ENCODE measurements at regions not wholly inside any gene's neighbourhood (a gene's known extent, or its start where the extent isn't known, plus 50 kb on each side); places are given as distances from the start of the nearest gene placed in this dataset.

DNA sequence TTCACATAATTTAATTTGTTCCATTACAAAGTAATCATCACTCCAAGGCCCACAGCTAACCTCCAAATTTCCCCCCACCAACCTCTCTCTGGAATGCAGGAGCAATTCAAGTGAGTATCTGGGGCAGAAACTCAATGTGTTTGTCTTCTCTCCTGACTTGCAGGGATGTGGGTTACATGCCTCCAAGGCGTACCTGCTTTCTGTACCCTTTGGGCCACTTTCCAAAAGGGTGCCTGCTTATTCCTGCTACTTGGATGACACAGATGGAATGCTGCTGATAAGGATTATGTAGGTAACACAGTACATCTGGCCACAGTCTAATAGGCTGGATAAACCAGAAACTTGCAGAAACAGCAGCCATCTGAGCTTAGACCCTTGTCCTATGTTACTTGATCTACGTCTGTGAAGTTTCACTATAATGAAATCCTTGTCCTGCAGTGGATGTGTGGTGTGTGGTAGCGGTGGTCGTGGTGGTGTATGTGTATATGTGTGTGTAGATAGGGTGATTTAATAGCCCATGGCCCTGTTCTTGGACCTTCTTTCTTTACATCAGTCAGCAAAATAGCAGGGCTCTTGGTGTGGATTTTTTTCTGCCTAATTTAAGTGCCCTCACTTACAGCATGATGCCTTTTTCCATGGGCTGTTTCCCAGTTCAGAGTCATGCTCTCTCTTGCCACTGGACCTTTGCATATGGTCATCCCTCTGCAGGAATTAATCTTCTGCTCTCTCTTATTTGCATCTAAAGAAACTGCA is 175.9 kb downstream of the ZDHHC21 start:
- no peak for DNase-seq

DNA sequence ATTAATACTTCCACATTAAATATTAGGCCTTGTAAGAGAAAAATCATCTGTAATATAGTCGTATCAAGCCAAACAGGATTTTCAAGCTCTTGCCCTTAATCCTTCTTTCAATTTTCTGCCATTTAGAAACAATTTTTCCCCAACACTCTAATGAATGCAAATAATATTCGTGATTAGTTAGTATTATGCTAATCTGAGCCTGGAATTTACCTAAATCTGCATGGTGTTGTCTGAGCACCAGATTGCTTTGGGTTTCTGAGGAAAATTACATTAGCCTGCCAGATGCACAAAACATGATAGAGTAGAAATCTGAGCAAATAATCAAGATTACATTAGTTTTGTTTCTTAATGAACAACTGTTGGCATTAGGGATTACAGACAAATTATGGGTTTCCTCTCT is 176.6 kb downstream of the ZDHHC21 start:
- no peak for DNase-seq

DNA sequence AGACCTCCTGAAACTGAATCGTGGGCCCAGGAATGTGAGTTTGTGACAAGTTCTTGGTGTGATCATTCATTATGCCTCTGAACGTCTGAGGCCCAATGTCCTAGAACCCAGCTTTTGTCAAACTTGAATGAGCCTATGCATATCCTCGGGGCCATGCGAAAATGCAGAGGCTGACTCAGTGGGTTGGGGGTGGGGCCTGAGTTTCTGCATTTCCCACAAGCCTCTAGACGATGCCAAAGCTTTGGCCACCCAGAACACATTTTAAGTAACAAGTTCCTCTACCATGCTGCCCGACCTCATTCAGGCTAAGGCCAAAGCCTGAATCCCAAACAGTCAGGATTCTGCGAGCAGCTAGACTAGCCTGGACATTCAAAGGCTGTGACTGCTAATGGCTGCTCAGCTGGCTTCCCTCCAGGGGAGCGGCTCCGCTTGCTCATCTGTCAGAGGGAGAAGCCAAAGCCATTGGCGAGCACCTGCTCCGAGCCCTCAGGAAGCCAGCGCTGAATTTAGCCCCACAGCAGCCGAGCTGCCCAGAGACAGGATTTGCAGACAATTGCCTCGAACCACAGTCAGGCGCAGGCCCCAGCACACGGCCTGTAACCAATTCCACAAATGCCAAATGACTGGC is 177.5 kb downstream of the ZDHHC21 start:
- peak; percentile 63 for DNase-seq

DNA sequence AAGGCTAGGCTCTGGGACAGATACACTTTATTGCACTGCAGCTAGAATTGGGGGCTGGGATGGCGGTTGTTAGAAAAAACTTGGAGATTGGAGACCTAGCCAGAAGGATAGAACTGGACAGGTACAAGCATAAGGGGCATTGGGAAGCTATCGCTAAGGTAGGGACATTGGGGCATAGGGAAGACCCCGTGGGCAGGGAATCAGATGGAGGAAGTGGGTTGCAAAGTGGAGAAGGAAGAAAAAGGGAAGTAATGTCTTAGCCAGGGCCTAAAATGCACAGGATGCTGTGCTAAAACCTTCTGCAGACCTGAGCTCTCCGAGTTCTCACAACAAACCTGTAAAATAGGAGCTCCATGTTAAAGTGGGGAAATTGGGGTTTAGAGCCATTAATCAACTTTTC is 178.2 kb downstream of the ZDHHC21 start:
- DNase-seq = no peak

DNA sequence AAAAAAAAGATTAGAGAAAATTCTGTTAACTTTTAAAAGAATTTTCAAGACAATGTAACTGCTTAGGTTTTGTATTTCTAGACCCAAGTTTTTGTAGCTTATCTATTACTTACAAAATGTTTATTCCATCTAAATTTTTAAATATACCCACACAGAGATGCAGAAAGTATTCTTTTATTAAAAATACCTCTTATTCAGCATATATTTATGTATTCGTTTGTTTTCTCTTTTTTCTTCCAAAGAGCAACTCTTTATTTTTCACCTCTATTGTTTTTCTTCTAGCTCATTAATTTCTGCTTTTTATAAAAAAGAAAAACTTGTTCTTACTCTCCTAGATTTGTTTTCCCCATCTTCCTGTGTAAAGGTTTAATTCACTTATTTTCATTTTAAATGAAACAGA is 180.3 kb downstream of the ZDHHC21 start:
- DNase-seq = no peak

DNA sequence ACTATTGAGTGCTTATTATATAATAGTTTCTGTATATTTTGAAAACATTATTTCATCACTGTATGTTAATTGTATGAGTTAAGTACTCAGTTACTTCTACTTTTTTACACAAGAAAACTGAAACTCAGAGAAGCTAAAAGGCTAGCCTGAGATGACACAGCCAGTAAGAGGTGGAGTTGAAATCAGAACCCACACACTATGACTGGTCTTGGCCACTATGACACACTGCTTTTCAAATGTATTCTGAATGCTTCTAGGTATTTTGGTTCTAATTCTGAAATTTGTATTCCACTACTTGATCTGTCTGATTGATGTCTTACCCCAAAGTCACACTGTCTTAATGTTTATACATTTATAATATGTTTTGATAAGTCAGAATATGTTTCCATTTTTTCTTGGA is 181.8 kb downstream of the ZDHHC21 start:
- no peak for DNase-seq

DNA sequence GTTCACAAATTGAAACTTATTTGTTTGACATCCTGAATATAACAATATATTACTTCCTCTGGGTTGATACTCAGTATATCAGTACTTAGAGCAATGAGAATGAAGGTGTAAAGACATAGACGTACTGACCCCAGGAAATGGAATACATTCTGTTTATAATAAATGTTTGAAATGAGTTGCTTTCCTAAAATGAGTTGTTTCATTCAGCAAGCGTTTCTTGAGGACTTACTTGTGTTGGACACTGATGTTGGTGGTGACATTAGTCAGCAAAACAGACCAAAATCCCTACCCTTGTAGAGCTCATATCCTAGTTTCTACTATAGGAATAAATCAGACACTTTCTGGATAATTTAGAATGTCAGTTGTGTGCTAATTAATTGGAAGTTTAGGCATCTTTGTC is 184.3 kb downstream of the ZDHHC21 start:
- DNase-seq = no peak

DNA sequence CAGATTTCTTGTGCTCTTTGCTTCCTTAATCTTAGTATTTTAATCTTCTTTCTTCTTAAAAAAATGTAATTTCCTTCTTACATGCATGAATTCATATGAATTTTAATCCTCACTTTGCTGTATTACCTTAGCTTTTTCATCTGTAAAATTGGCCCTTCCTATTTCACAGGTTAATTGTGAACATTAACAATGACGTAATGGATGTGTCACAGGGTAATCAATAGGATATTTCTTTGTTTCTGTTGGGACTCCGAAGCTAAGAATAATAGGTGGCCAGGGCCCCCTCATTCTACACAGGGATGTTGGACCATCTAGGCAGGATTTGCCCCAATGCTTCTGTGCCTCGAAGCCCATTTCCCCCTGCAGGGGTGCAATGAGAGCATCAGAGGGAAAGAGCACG is 187.4 kb upstream of the NFIB start:
- DNase-seq = no peak

DNA sequence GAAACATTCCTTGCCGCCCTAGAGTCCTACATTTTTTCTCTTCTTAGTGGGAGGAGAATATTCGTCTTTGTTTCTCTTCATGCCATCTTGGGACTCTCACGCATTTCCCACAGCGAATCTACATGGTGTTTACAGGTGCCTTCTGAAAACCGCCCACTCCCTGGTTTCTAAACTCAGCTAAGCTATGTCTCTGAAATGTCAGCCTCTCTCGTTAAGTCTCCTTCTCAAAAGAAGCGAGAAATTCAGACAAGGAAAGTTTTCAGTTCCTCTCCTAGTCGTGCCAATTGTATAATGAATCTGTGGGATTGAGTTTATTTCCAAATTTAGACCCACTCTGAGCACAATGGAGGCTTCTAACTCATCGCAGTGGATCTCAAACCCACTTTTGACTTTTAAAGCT is 186.8 kb upstream of the NFIB start:
- no peak for DNase-seq

DNA sequence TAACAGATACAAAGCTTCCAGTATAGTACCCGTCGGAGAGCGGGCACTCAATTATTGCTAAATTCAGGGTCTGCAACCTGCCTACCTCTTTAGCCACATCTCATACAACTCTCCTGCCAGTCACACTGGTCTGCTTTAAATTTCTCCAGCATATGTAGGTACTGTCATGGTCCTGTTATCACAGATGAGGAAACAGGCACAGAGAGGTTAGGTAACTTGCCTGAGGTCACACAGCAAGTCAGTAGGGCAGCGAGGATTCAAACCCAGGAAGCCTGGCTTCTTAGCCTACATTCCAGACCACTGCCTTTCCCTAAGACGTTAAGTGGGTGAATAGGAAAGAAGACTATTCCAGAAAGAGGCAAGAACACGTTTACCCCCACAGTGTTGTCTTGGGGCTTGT is 186.0 kb upstream of the NFIB start:
- DNase-seq = no peak

DNA sequence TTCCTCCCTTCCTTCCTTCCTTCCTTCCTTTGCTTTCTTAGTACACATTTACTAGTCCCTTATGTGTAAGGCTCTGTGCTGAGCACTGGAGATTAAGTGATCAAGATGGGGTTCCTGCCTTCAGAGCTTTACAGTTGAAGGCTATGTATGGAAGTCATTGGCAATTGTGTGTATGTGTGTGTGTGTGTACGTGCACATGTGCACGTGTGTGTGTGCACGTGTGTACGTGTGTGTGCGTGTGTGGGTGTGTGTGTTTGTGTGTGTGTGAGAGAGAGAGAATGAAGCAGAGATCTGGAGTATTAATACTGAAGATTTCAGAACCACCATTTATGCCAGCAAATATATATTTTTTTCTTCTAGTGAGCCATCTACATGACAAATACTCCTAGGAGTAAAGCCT is 184.9 kb upstream of the NFIB start:
- DNase-seq = no peak

DNA sequence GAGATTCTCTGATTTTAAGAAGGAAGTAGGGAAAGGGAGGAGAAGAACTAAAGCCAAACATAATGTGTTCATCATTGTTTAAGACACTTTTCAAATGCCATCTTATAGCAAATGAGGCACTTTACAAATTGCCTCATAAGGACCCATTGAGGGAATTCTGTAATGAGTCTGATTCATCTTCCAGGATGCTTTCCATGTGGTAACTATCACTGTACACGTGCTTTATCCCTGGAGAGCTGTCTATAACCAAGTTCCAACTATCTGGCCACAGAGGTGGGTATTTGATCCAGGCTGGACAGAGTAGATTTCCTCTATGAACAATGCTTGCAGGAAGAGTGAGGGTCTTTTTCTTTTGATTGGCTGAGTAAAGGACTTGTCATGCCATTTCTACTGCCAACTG is 183.5 kb upstream of the NFIB start:
- no peak for DNase-seq

DNA sequence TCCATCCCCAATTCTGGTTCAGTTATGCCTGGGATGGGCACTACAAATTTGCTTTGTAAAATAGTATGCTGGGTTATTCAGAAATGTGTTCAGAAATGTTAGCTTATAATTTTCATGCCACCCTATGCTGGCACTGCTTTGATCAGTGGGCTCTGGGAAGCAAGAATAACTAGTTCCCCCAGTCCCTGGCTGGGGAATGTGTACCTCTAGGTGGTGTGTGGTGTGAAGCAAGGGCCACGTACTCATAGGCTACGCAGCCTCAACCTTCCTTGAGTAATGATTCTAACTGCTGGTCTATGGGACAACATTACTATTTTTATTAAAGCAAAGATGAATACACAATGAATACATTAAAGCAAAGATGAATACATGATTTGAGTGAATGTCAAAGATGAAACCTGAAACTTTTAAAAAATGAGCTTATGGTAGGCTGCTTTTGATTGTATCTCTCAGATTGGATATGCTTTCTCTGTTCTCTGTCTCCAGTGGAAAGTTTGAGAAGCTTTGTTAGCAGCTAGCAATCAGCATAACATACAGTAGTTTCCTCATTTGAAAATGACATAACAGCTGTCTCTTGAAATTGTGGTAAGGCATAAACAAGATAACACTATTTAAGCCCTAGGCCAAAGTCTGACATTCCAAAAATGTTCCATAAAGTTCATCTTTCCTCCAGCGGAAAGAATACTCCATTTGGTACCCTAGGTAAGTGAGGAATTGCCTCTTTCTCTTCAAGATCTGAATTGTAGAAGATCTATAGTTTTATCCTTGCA is 174.7 kb upstream of the NFIB start:
- no peak for DNase-seq

DNA sequence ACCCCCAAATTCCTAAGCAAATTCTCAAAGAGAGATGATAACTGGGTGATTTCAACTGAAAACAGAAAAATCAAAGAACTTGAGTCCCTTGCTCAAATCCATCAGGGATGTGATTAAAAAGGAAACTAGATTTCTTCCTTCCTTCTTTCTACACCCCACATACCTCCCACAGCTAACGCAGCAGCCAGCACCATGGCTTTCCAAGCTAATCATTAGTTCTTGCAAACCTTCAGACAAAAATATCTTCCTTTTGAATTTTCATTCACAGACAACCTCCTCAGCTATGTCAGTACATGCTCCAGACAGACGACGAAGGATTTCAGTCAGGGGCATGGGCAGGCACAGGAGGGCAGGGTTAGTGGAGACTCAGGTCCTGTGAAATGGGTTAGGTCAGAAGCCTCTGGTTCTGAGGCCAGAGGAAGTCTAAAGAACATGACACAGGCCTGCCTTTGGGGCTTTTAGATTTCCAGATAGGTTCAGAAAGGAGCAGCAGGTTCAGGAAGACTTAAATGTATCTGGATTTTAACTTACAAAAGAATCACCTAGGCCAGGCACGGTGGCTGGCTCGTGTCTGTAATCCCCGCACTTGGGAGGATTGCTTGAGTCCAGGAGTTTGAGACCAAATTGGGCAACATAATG is 173.7 kb upstream of the NFIB start:
- no peak for DNase-seq

DNA sequence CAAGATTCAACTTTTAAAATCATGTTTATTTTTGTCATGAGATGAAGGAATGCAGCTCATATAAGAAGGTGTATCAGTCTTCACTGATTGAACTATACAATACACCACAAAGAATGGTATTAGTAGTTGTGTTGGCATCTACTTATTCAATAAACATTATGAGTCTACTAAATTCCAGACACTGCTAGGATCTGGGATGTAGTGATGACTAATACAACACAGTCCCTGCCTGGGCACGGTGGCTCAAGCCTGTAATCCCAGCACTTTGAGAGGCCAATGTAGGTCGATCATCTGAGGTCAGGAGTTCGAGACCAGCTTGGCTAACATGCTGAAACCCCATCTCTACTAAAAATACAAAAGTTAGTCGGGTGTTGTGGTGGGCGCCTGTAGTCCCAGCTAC is 171.4 kb upstream of the NFIB start:
- no peak for DNase-seq

DNA sequence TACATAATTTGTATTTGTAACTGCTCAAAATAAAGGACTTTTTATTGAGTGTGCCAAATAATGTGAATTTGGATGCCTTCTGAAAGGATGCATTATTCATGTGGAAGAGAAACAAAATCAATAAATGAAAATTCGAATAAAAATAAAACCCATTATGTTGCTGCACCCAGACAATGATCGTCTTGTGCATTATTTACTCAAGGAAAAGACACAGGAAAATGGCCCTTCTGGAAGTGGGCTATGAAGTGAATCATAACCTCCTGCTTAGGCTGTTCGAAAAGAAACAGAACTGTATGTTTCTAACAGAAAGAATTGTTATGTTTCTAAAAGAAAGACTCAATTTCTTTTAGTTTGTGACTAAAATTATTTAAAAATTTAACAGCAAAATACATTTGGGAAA is 168.9 kb upstream of the NFIB start:
- DNase-seq = no peak

DNA sequence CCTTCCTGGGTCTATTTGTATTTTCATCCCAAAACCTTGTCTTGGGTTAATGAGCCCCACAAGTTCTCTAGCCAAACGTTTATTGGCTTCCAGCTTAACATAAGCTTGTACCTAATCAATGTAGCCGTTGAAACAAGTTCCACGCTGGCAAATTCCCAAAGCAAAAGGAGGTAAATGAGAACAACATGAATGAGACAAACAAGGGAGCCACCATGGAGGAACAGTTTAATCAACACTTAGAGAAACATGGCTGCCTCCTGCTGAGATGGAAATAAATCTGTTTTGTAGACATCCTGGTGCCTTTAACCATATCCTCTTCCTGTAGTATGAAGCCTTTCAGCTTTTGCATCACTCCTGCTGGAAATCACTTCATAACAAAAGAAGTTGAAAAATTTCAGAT is 166.6 kb upstream of the NFIB start:
- no peak for DNase-seq

DNA sequence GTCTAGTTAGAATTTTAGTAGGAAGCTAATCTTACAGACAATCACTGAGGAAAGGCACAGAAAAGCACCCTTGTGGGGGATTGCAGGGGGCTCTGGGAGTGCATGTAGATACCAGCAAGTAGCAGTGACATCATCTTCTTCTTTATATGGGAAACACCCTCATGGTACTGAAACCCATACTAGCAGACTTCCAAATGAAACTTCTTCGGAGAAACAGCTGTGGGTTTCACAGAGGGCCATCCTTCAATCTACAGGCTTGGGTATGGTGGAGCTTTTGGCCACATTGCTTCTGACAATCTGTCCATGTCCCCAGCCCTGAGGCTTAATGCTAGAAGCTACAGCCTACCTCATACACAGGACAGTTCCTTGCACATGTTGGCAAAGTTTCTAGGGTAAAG is 165.2 kb upstream of the NFIB start:
- no peak for DNase-seq

DNA sequence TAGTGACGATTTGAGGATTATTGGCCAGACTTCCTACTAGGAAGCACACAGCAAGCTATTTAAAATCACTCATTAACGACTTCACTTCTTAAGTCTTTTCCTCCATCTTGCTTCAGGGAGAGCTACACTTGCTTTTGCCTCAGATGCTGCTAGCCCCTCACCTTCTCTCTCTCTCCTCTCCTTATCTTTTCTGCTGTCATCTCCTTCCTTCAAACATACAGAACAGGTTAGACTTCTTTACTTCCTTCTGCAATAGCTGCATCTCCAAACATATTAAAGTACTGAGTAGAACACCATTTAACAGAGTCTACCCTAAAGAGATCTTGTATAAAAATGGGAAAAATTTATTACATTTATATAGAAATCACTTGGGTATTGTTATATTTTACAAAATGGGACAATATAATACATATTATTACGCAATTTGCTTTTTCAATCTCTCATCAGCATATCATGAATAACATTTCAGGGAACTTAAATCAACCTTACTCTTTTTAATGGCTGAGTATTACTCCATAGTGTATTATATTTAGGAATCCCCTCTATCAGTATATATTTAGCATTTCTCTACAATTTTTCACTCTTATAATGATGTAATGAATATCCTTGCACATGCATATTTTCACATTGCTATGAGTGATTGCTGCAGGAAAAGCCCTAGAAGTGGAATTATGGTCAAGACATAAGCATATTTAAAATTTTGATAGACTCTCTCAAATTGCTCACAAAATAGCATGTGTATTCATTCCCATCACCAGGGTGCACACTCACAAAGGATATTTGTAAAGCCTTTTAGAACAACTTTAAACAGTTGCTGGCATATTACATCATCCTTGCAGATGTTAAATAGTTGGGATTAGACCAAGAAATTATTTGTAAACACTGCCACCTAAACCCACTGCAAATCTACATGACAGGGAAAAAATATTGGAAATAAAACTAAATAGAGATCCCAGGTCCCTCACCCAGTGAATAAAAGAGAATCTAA is 164.5 kb upstream of the NFIB start:
- DNase-seq = no peak

DNA sequence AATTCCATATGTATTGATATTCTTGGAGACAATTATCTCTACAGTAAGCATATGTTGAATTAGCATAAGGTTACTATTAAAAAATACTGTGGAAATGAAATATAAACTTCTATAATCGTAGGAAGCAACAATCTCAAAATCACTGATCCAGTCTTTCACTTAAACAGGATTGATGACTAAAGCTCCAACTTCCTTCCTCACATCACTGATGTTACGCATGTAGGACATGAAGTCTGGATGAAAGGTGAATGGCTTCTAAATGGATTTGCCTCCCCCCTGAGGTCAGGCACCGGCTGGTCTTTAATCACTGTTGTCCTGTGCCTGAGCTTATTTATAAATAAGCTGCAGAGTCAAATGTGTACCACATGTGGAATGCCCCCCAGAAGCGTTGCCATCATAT is 157.1 kb upstream of the NFIB start:
- no peak for DNase-seq

DNA sequence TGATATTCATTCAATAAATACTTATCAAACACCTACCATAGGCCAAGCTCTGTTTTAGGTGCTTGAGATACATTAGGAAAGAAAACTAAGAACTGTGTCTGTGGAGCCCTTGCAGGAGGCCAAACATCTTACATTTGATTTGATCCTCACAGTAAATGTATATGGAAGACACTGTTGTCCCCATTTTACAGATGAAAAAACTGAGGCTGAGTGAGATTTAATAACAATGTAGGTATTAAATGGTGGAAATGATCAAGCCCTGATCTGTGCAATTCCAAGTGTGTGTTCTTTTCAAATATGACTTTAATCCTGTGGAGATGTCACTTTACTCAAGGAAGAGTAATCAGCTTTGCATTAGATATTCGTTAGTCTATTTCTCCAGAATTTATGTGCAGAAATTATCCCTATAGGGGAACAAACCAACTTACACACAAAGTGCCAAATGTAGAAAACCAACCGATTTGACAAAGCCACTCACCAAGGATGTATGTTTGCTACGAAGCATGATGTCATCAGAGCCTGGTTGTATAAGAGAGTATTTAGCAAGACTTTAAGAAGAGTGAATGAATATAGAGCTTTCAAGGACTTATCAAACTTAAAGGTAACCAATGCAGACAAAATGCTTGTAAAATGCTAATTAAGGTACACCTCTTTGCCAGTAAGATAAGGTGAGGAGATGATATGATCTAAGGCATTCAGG is 153.9 kb upstream of the NFIB start:
- no peak for DNase-seq

All from muscle of arm (tissue), 1 donor.